ENCODE measurements at regions not wholly inside any gene's neighbourhood (a gene's known extent, or its start where the extent isn't known, plus 50 kb on each side); places are given as distances from the start of the nearest gene placed in this dataset.

DNA sequence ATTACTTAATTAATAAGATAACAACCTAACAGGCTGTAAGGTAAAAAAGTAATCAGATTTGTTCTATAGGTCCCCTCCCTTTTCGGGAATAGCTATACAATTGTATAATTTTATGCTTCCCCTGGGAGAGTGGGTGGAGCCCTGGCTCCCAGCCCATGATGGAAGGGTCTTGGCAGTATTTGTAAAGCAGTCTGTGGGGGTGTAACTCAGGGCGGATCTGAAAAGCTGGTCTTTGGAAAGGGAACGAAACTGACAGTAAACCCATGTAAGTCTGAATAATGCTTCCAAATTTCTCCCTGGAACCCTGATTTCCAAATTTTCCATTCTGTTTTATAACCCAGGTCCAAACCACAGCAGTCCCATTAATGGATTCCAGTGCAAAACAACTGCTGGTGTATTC lies 110.4 kb downstream of the DAD1 start:
- Histone ChIP-seq H2AFZ (ENCODE audit: low read length) (no peak overlapping the region), H4K20me1 (ENCODE audit: insufficient read depth, low read length, poor library complexity, severe bottlenecking) (no peaks in the 10 kb centered on the region), H3F3A (ENCODE audit: low read depth) (no peaks in the 10 kb centered on the region), H3K9ac (ENCODE audit: low read depth, low read length, poor library complexity, severe bottlenecking) (peak overlapping the region; percentile 98), H3K79me2 (ENCODE audit: insufficient read depth, low read length) (peaks cover 100% of the 10 kb centered on the region), H3K4me3 (ENCODE audit: low read length, poor library complexity, severe bottlenecking) (peak overlapping the region; percentile 77), H3K4me2 (ENCODE audit: low read depth, low read length, poor library complexity, severe bottlenecking) (peak overlapping the region; percentile 93), H3K4me1 (ENCODE audit: insufficient read depth, low read length, poor library complexity, severe bottlenecking) (peaks cover 97% of the 10 kb centered on the region), H3K27me3 (ENCODE audit: insufficient read depth, low read length, poor library complexity, severe bottlenecking) (no peaks in the 10 kb centered on the region), H3K9me3 (ENCODE audit: insufficient read depth, low read depth, low read length) (no peaks in the 10 kb centered on the region), H3K9me2 (replicated peaks; ENCODE audit: low read depth, low read length) (no peaks in the 10 kb centered on the region), H3K36me3 (ENCODE audit: insufficient read depth, low read length) (peaks cover 32% of the 10 kb centered on the region)
- TF ChIP-seq EZH2phosphoT487 (IDR thresholded peaks at IDR 0.05; ENCODE audit: borderline replicate concordance) = no peak
- TF ChIP-seq, protein P1, sequence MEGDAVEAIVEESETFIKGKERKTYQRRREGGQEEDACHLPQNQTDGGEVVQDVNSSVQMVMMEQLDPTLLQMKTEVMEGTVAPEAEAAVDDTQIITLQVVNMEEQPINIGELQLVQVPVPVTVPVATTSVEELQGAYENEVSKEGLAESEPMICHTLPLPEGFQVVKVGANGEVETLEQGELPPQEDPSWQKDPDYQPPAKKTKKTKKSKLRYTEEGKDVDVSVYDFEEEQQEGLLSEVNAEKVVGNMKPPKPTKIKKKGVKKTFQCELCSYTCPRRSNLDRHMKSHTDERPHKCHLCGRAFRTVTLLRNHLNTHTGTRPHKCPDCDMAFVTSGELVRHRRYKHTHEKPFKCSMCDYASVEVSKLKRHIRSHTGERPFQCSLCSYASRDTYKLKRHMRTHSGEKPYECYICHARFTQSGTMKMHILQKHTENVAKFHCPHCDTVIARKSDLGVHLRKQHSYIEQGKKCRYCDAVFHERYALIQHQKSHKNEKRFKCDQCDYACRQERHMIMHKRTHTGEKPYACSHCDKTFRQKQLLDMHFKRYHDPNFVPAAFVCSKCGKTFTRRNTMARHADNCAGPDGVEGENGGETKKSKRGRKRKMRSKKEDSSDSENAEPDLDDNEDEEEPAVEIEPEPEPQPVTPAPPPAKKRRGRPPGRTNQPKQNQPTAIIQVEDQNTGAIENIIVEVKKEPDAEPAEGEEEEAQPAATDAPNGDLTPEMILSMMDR (conservative IDR thresholded peaks at IDR 0.05; ENCODE audit: low read length) = no peak

DNA sequence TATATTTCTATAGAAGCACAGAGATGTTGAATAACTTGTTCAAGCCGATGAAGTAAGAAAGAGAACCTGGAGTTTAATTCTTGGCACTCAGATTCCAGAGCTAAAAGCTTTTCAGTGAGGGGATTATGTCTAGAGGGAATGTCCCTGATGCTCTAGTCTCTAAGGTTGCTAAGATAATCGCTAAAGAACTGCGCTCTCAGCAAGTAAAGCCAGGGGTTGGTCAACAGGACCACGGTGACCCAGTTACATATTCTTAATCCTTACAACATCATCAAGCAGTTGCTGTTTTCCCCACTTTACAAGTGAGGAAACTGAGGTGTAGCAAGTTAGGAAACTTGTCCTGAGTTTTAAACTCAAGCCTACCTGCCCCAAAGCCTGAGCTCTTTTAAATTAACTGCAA lies 110.8 kb downstream of the DAD1 start:
- H3K9ac ChIP-seq (ENCODE audit: low read depth, low read length, poor library complexity, severe bottlenecking) = peak overlapping the region; percentile 98

DNA sequence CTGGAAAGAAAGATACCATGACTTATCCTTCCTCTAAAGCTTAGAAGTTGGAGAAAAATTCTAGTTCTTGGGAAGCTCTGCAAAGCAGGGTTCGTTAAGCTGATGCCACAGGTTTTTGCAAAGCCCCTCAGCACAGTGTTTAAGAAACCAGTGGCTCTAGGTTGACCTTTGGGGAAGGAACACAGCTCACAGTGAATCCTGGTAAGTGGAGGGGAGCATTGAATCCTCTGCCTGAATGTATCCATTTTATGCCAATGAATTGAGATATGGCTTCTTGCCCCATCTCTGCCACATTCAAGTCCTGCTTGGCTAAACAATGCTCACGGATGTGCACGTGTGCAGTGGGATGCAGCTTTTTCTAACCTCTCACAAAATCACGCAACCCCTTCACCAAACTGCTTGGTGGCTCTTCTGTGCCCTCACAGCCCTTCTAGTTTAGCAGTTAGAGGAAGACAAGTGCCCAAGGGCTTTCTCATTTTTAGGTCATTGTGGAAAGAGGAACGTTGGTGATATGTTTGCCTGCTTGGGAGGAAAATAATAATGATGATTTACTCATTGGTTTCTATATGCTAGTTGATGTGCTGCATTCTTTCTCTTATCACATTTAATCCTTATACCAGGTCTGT lies 111.3 kb downstream of the DAD1 start:
- Histone ChIP-seq H3K9me2 (replicated peaks; ENCODE audit: low read depth, low read length) (no peaks in the 10 kb centered on the region), H2AFZ (ENCODE audit: low read length) (no peak overlapping the region), H3K9ac (ENCODE audit: low read depth, low read length, poor library complexity, severe bottlenecking) (peak overlapping the region; percentile 98), H3K36me3 (ENCODE audit: insufficient read depth, low read length) (peaks cover 25% of the 10 kb centered on the region), H3K4me1 (ENCODE audit: insufficient read depth, low read length, poor library complexity, severe bottlenecking) (peaks cover 95% of the 10 kb centered on the region), H4K20me1 (ENCODE audit: insufficient read depth, low read length, poor library complexity, severe bottlenecking) (no peaks in the 10 kb centered on the region), H3K27me3 (ENCODE audit: insufficient read depth, low read length, poor library complexity, severe bottlenecking) (no peaks in the 10 kb centered on the region), H3F3A (ENCODE audit: low read depth) (no peaks in the 10 kb centered on the region), H3K4me3 (ENCODE audit: low read length, poor library complexity, severe bottlenecking) (peak overlapping the region; percentile 77), H3K79me2 (ENCODE audit: insufficient read depth, low read length) (peaks cover 98% of the 10 kb centered on the region), H3K9me3 (ENCODE audit: insufficient read depth, low read depth, low read length) (no peaks in the 10 kb centered on the region), H3K4me2 (ENCODE audit: low read depth, low read length, poor library complexity, severe bottlenecking) (peak overlapping the region; percentile 93)
- TF ChIP-seq EZH2phosphoT487 (IDR thresholded peaks at IDR 0.05; ENCODE audit: borderline replicate concordance) = no peak
- TF ChIP-seq, protein P1 (conservative IDR thresholded peaks at IDR 0.05; ENCODE audit: low read length) = no peak

More for the DNA sequence above, 110.8 kb downstream of the DAD1 start:
- peaks cover 100% of the 10 kb centered on the region for H3K79me2 ChIP-seq (ENCODE audit: insufficient read depth, low read length)
- TF ChIP-seq, protein P1 (conservative IDR thresholded peaks at IDR 0.05; ENCODE audit: low read length) = no peak
- TF ChIP-seq EZH2phosphoT487 (IDR thresholded peaks at IDR 0.05; ENCODE audit: borderline replicate concordance) = no peak
- no peaks in the 10 kb centered on the region for H3K27me3 ChIP-seq (ENCODE audit: insufficient read depth, low read length, poor library complexity, severe bottlenecking)
- peaks cover 97% of the 10 kb centered on the region for H3K4me1 ChIP-seq (ENCODE audit: insufficient read depth, low read length, poor library complexity, severe bottlenecking)
- no peaks in the 10 kb centered on the region for H3K9me3 ChIP-seq (ENCODE audit: insufficient read depth, low read depth, low read length)
- H4K20me1 ChIP-seq (ENCODE audit: insufficient read depth, low read length, poor library complexity, severe bottlenecking) = no peaks in the 10 kb centered on the region
- peaks cover 28% of the 10 kb centered on the region for H3K36me3 ChIP-seq (ENCODE audit: insufficient read depth, low read length)
- H3F3A ChIP-seq (ENCODE audit: low read depth) = no peaks in the 10 kb centered on the region
- no peak overlapping the region for H2AFZ ChIP-seq (ENCODE audit: low read length)
- H3K9me2 ChIP-seq (replicated peaks; ENCODE audit: low read depth, low read length) = no peaks in the 10 kb centered on the region
- peak overlapping the region; percentile 77 for H3K4me3 ChIP-seq (ENCODE audit: low read length, poor library complexity, severe bottlenecking)
- peak overlapping the region; percentile 93 for H3K4me2 ChIP-seq (ENCODE audit: low read depth, low read length, poor library complexity, severe bottlenecking)

Measured in Loucy (cell line).